Natural killer cell (primary cell): ENCODE measurements at regions not wholly inside any gene's neighbourhood (a gene's known extent, or its start where the extent isn't known, plus 50 kb on each side); places are given as distances from the start of the nearest gene placed in this dataset.

Source experiments
- ATAC-seq, 3 donors: fragments of 150-1000 bp in 2 of 3; fragments of 200-7000 bp in 1 of 3; cut with Tn5 transposase; 1 replicate in 1 of 3; 2 replicates in 2 of 3; pipeline ENCODE4 v1.10.0; 2021; ENCODE audit warnings: mild to moderate bottlenecking in 2 of 3, moderate library complexity in 2 of 3
- DNase-seq, 2 donors: peaks; one replicate each; pipeline versions ENCODE4 v3.0.0 to v3.0.0-alpha.2; 2013 to 2021; ENCODE audit warnings: mixed read lengths in 1 of 2
- H3K27ac ChIP-seq: one replicate; pipeline ENCODE4 v1.5.1; 2013; ENCODE audit warnings: mild to moderate bottlenecking, low read length
- H3K27me3 ChIP-seq: one replicate; pipeline ENCODE4 v1.6.1; 2013; ENCODE audit warnings: low read length; ENCODE audit not compliant: control insufficient read depth, insufficient read depth
- H3K36me3 ChIP-seq: one replicate; pipeline ENCODE4 v1.6.1; 2013; ENCODE audit warnings: low read length; ENCODE audit not compliant: control insufficient read depth, insufficient read depth
- H3K4me1 ChIP-seq: one replicate; pipeline ENCODE4 v1.6.1; 2013; ENCODE audit warnings: low read length; ENCODE audit not compliant: control insufficient read depth, insufficient read depth
- H3K4me3 ChIP-seq: one replicate; pipeline ENCODE4 v1.5.1; 2013; ENCODE audit warnings: low read length
- H3K9me3 ChIP-seq: one replicate; pipeline ENCODE4 v1.6.1; 2013; ENCODE audit warnings: low read length; ENCODE audit not compliant: control insufficient read depth, insufficient read depth
- H3K27ac Mint-ChIP-seq, 2 donors: one replicate each; pipeline ENCODE4 v1.8.0; 2022; ENCODE audit warnings: mild to moderate bottlenecking in 2 of 2, mixed read lengths in 2 of 2, moderate library complexity in 1 of 2
- H3K27me3 Mint-ChIP-seq, 2 donors: one replicate each; pipeline ENCODE4 v1.8.0; 2022; ENCODE audit warnings: low read depth in 2 of 2, mixed read lengths in 2 of 2
- H3K36me3 Mint-ChIP-seq: one replicate; pipeline ENCODE4 v1.8.0; 2022; ENCODE audit warnings: mixed read lengths
- H3K4me1 Mint-ChIP-seq, 2 donors: one replicate each; pipeline ENCODE4 v1.8.0; 2022; ENCODE audit warnings: mixed read lengths in 2 of 2
- H3K4me3 Mint-ChIP-seq: one replicate; pipeline ENCODE4 v1.8.0; 2022; ENCODE audit warnings: mild to moderate bottlenecking, moderate library complexity, mixed read lengths
- H3K9me3 Mint-ChIP-seq, 2 donors: one replicate each; pipeline ENCODE4 v1.8.0; 2022; ENCODE audit warnings: mixed read lengths in 2 of 2
- WGBS: methylation state at CpG from one replicate; pipeline ENCODE4 v1.1.7; 2013; ENCODE audit warnings: missing lambda C conversion rate; ENCODE audit not compliant: insufficient coverage; 5-methylcytosine and 5-hydroxymethylcytosine counted together
- intact Hi-C: fragments of 100-400 bp; cut with micrococcal nuclease; formaldehyde crosslinking; loops from one replicate; pipeline ENCODE4 v1.14.2; 2022
- TF ChIP-seq, protein P1 (sequence below): fragments of 200-600 bp; IDR thresholded peaks from one replicate; pipeline ENCODE4 v1.8.0; 2022; ENCODE audit warnings: antibody characterized with exemption

DNA sequence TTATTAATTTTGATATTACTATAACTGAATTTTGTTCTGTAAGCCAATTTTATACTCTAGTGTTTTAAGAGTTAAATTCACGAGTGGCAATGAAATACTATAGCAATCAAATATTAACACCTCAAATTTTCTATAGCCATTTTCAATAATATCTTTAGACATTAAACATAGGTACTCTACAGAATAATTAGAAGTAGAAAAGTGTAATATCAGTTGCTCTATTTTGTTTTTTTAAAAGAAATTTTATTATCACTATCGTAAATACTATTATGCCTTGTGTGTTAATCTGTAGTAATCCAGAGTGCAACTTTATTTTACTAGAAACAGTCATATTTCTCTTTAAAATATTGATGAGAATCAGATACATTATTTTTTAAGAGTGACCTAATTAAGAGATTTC lies 691.2 kb downstream of the USP25 start:
- no peaks in the 10 kb centered on the region for H3K4me1 Mint-ChIP-seq
- TF ChIP-seq, protein P1, sequence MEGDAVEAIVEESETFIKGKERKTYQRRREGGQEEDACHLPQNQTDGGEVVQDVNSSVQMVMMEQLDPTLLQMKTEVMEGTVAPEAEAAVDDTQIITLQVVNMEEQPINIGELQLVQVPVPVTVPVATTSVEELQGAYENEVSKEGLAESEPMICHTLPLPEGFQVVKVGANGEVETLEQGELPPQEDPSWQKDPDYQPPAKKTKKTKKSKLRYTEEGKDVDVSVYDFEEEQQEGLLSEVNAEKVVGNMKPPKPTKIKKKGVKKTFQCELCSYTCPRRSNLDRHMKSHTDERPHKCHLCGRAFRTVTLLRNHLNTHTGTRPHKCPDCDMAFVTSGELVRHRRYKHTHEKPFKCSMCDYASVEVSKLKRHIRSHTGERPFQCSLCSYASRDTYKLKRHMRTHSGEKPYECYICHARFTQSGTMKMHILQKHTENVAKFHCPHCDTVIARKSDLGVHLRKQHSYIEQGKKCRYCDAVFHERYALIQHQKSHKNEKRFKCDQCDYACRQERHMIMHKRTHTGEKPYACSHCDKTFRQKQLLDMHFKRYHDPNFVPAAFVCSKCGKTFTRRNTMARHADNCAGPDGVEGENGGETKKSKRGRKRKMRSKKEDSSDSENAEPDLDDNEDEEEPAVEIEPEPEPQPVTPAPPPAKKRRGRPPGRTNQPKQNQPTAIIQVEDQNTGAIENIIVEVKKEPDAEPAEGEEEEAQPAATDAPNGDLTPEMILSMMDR: no peak
- Histone ChIP-seq H3K4me3 (no peak overlapping the region), H3K27me3 (no peaks in the 10 kb centered on the region), H3K9me3 (no peaks in the 10 kb centered on the region), H3K27ac (no peak overlapping the region), H3K36me3 (no peaks in the 10 kb centered on the region), H3K4me1 (no peaks in the 10 kb centered on the region)
- no peaks in the 10 kb centered on the region for H3K27me3 Mint-ChIP-seq
- intact Hi-C loops: no loop called here
- DNase-seq (no peak), ATAC-seq (no peak)
- no peak overlapping the region for H3K4me3 Mint-ChIP-seq
- H3K27ac Mint-ChIP-seq: no peak overlapping the region
- peaks cover 5 to 12% of the 10 kb centered on the region in 2 donors for H3K9me3 Mint-ChIP-seq
- H3K36me3 Mint-ChIP-seq: no peaks in the 10 kb centered on the region
- WGBS: no CpG with 5 or more reads among the region's 2 CpGs

DNA sequence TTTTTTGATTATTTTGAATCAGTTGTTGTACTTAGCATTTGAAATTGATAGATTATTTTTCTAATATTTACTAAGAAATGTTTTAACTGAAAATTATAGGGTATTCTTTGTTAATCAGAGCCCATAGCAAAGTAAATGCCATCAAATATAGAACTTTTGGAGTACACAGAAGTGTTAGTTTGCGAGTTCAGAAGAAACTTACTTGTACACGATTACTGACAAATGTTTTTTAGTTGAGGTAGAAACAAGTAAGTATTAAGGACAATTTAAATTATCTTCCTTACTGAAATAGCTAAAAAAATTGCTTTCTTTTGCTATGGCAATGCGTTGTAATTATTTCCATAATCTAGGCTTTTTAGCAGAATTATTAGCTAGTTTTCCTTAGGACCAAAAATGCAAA lies 692.2 kb downstream of the USP25 start:
- Mint-ChIP-seq H3K4me1 (no peaks in the 10 kb centered on the region), H3K36me3 (no peaks in the 10 kb centered on the region), H3K4me3 (no peak overlapping the region), H3K9me3 (peaks cover 2 to 7% of the 10 kb centered on the region in 2 donors), H3K27me3 (no peaks in the 10 kb centered on the region), H3K27ac (no peak overlapping the region)
- intact Hi-C loops: no loop called here
- Histone ChIP-seq H3K27me3 (no peaks in the 10 kb centered on the region), H3K9me3 (no peaks in the 10 kb centered on the region), H3K36me3 (no peaks in the 10 kb centered on the region), H3K4me1 (no peaks in the 10 kb centered on the region), H3K27ac (no peak overlapping the region), H3K4me3 (no peak overlapping the region)
- 100% methylated on average over 2 of the region's 3 CpGs for WGBS
- ATAC-seq: no peak
- DNase-seq: no peak
- TF ChIP-seq, protein P1: no peak

DNA sequence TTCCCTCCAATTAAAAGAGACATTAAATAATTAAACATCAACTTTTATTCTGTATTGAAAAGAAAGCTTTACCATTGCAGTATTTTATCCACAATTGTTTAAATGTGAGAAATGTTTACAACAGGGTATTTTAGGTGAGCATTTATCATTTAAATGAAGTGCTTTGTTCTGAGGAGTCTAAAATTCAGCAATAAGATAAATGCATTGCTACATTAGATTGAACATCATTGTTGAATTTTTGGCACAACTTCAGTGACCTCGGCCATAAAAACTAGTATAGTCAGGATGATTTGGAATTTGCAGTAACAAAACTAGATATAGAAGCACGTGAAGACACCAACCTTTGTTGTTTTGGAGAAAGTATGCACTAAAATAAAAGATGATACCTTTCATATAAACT lies 692.9 kb downstream of the USP25 start:
- ATAC-seq (no peak), DNase-seq (no peak)
- Histone ChIP-seq H3K4me3 (no peak overlapping the region), H3K27me3 (no peaks in the 10 kb centered on the region), H3K36me3 (no peaks in the 10 kb centered on the region), H3K27ac (no peak overlapping the region), H3K4me1 (no peaks in the 10 kb centered on the region), H3K9me3 (no peaks in the 10 kb centered on the region)
- no peaks in the 10 kb centered on the region for H3K36me3 Mint-ChIP-seq
- WGBS: 75% methylated on average over 1 of the region's 2 CpGs
- H3K4me1 Mint-ChIP-seq: no peaks in the 10 kb centered on the region
- TF ChIP-seq, protein P1: no peak
- intact Hi-C loops: no loop called here
- H3K9me3 Mint-ChIP-seq: peaks cover 2 to 7% of the 10 kb centered on the region in 2 donors
- H3K27me3 Mint-ChIP-seq: no peaks in the 10 kb centered on the region
- no peak overlapping the region for H3K4me3 Mint-ChIP-seq
- no peak overlapping the region for H3K27ac Mint-ChIP-seq

DNA sequence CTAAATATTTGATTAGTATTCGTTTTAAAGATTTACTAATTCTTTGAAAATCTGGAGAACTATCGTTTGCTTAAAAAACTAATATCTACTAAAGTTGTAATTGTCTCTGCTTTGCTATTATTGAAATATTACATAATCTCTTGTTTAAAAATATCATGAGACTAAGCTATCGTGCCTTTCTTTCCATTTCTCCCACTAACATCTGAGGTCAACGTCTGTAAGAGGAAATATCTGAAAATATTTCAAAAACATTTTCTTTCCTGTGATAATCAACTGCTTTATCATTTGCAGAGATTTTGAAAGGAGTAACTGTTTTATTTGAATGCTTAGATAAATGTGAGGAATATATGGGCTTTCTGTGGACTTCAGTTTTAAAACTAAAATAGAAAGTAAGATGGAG lies 694.1 kb downstream of the USP25 start:
- ATAC-seq: no peak
- H3K36me3 ChIP-seq: no peaks in the 10 kb centered on the region
- no peaks in the 10 kb centered on the region for H3K27me3 ChIP-seq
- H3K9me3 Mint-ChIP-seq: peaks cover 4 to 5% of the 10 kb centered on the region in 2 donors
- no peaks in the 10 kb centered on the region for H3K27me3 Mint-ChIP-seq
- H3K4me1 Mint-ChIP-seq: no peaks in the 10 kb centered on the region
- no CpG with 5 or more reads among the region's 4 CpGs for WGBS
- H3K27ac Mint-ChIP-seq: no peak overlapping the region
- H3K27ac ChIP-seq: no peak overlapping the region
- no peaks in the 10 kb centered on the region for H3K36me3 Mint-ChIP-seq
- H3K4me3 Mint-ChIP-seq: no peak overlapping the region
- H3K4me1 ChIP-seq: no peaks in the 10 kb centered on the region
- no peak overlapping the region for H3K4me3 ChIP-seq
- no peaks in the 10 kb centered on the region for H3K9me3 ChIP-seq
- TF ChIP-seq, protein P1: no peak
- intact Hi-C loops: no loop called here
- no peak for DNase-seq
